GM19324 (cell line): ENCODE measurements at regions not wholly inside any gene's neighbourhood (a gene's known extent, or its start where the extent isn't known, plus 50 kb on each side); places are given as distances from the start of the nearest gene placed in this dataset.

Source experiments
- ATAC-seq: cut with Tn5 transposase; IDR thresholded peaks from one replicate; pipeline ENCODE4 v1.9.1; 2021; ENCODE audit warnings: mild to moderate bottlenecking, moderate library complexity; ENCODE audit not compliant: unreplicated experiment, low FRiP score

- ATAC-seq: no peak
Measured at GRCh38 chr14:22393796-22394195, 195.2 kb downstream of the DAD1 start.

- no peak for ATAC-seq
Measured at GRCh38 chr14:22391908-22392565, 197.0 kb downstream of the DAD1 start.

GRCh38 chr14:22390824-22391461 lies 198.1 kb downstream of the DAD1 start:
- ATAC-seq: no peak

- no peak for ATAC-seq
Measured at GRCh38 chr14:22390195-22390594, 198.8 kb downstream of the DAD1 start.

- no peak for ATAC-seq
Measured at GRCh38 chr14:22388669-22389595, 200.1 kb downstream of the DAD1 start.

GRCh38 chr14:22387776-22388241 lies 201.2 kb downstream of the DAD1 start:
- no peak for ATAC-seq

GRCh38 chr14:22386924-22387775 lies 201.9 kb downstream of the DAD1 start:
- ATAC-seq: no peak

- ATAC-seq: no peak
Measured at GRCh38 chr14:22384974-22385526, 204.0 kb downstream of the DAD1 start.

- ATAC-seq: no peak
Measured at GRCh38 chr14:22384167-22384549, 204.9 kb downstream of the DAD1 start.

- no peak for ATAC-seq
Measured at GRCh38 chr14:22383515-22384166, 205.4 kb downstream of the DAD1 start.

GRCh38 chr14:22382955-22383354 lies 206.1 kb downstream of the DAD1 start:
- ATAC-seq: no peak

GRCh38 chr14:22382395-22382794 lies 206.6 kb downstream of the DAD1 start:
- no peak for ATAC-seq

- no peak for ATAC-seq
Measured at GRCh38 chr14:22381766-22382165, 207.3 kb downstream of the DAD1 start.

- ATAC-seq: no peak
Measured at GRCh38 chr14:22381408-22381760, 207.6 kb downstream of the DAD1 start.

- no peak for ATAC-seq
Measured at GRCh38 chr14:22380571-22381407, 208.2 kb downstream of the DAD1 start.

GRCh38 chr14:22379727-22380126 lies 209.3 kb downstream of the DAD1 start:
- no peak for ATAC-seq

- no peak for ATAC-seq
Measured at GRCh38 chr14:22378181-22378580, 210.8 kb downstream of the DAD1 start.

GRCh38 chr14:22375321-22375930 lies 213.6 kb downstream of the DAD1 start:
- no peak for ATAC-seq
